ENCODE measurements at regions not wholly inside any gene's neighbourhood (a gene's known extent, or its start where the extent isn't known, plus 50 kb on each side); places are given as distances from the start of the nearest gene placed in this dataset.

GRCh38 chr15:99826157-99826780, 93.0 kb upstream of the LYSMD4 start:
- TF ChIP-seq CTCF (IDR thresholded peaks at IDR 0.05): no peak

- TF ChIP-seq CTCF (IDR thresholded peaks at IDR 0.05): no peak
These were observed 90.1 kb upstream of the LYSMD4 start for GRCh38 chr15:99823346-99823745.

- TF ChIP-seq CTCF (IDR thresholded peaks at IDR 0.05): no peak
These were observed 86.9 kb upstream of the LYSMD4 start for GRCh38 chr15:99819981-99820718.

GRCh38 chr15:99818872-99819271, 85.6 kb upstream of the LYSMD4 start:
- TF ChIP-seq CTCF (IDR thresholded peaks at IDR 0.05): no peak

- 0 out of 2 replicates have a peak, but pooled peaks have one; percentile 16 for TF ChIP-seq CTCF (IDR thresholded peaks at IDR 0.05)
These were observed 58.9 kb upstream of the LYSMD4 start for GRCh38 chr15:99791881-99792807.

GRCh38 chr15:99788156-99788555, 54.9 kb upstream of the LYSMD4 start:
- no peak for TF ChIP-seq CTCF (IDR thresholded peaks at IDR 0.05)

Data from LNCAP (cell line).